GM23338 (cell line): ENCODE measurements at regions not wholly inside any gene's neighbourhood (a gene's known extent, or its start where the extent isn't known, plus 50 kb on each side); places are given as distances from the start of the nearest gene placed in this dataset.

Experiments used
- ATAC-seq: fragments of 200-7000 bp; cut with Tn5 transposase; 3 replicates; pipeline ENCODE4 v1.9.1; 2020
- DNase-seq: peaks from one replicate; pipeline ENCODE4 v3.0.0-alpha.2; 2015; ENCODE audit warnings: low spot score
- H2AFZ ChIP-seq: fragments of 200-600 bp; sonication (generic); 2 replicates; pipeline ENCODE4 v1.8.0; 2016; ENCODE audit warnings: antibody characterized with exemption, mild to moderate bottlenecking, moderate library complexity
- H3F3A ChIP-seq: fragments of 200-600 bp; sonication (generic); replicated peaks from 2 replicates; pipeline ENCODE4 v1.8.0; 2017; ENCODE audit warnings: antibody characterized with exemption, mixed run types, low read depth
- H3K27ac ChIP-seq: fragments of 200-600 bp; sonication (generic); 2 replicates; pipeline ENCODE4 v1.6.1; 2016; ENCODE audit warnings: low read depth
- H3K27me3 ChIP-seq: fragments of 200-600 bp; sonication (generic); 2 replicates; pipeline ENCODE4 v1.8.0; 2016; ENCODE audit warnings: mild to moderate bottlenecking, mixed run types, moderate library complexity; ENCODE audit not compliant: insufficient read depth
- H3K36me3 ChIP-seq: fragments of 200-600 bp; sonication (generic); 2 replicates; pipeline ENCODE4 v1.8.0; 2016; ENCODE audit warnings: mild to moderate bottlenecking; ENCODE audit not compliant: insufficient read depth
- H3K4me1 ChIP-seq: fragments of 200-600 bp; sonication (generic); 2 replicates; pipeline ENCODE4 v1.8.0; 2016; ENCODE audit warnings: mild to moderate bottlenecking, moderate library complexity; ENCODE audit not compliant: insufficient read depth
- H3K4me2 ChIP-seq: fragments of 200-600 bp; sonication (generic); 2 replicates; pipeline ENCODE4 v1.7.1; 2017; ENCODE audit warnings: mixed run types
- H3K4me3 ChIP-seq: fragments of 200-600 bp; sonication (generic); 2 replicates; pipeline ENCODE4 v1.6.1; 2016; ENCODE audit warnings: mixed run types
- H3K79me2 ChIP-seq: fragments of 200-600 bp; sonication (generic); replicated peaks from 2 replicates; pipeline ENCODE4 v1.8.0; 2017; ENCODE audit warnings: mild to moderate bottlenecking; ENCODE audit not compliant: insufficient read depth
- H3K9me2 ChIP-seq: fragments of 200-600 bp; sonication (generic); 2 replicates; pipeline ENCODE4 v1.8.0; 2017; ENCODE audit not compliant: insufficient read depth
- H4K20me1 ChIP-seq: fragments of 200-600 bp; sonication (generic); replicated peaks from 2 replicates; pipeline ENCODE4 v1.8.0; 2017; ENCODE audit warnings: mild to moderate bottlenecking; ENCODE audit not compliant: insufficient read depth
- H3K27ac Mint-ChIP-seq: 2 replicates; pipeline ENCODE4 v1.8.0; 2020; ENCODE audit warnings: inconsistent platforms, mild to moderate bottlenecking, moderate library complexity, mixed read lengths
- H3K27me3 Mint-ChIP-seq: 3 replicates; pipeline ENCODE4 v1.8.0; 2022; ENCODE audit warnings: low read depth, mild to moderate bottlenecking, moderate library complexity, mixed read lengths, inconsistent platforms; ENCODE audit not compliant: insufficient read depth, poor library complexity
- H3K36me3 Mint-ChIP-seq: 3 replicates; pipeline ENCODE4 v1.8.0; 2021; ENCODE audit warnings: low read depth, mild to moderate bottlenecking, inconsistent platforms, moderate library complexity, mixed read lengths
- H3K4me1 Mint-ChIP-seq: 3 replicates; pipeline ENCODE4 v1.8.0; 2020; ENCODE audit warnings: mild to moderate bottlenecking, inconsistent platforms, mixed read lengths
- H3K4me3 Mint-ChIP-seq: 3 replicates; pipeline ENCODE4 v1.8.0; 2021; ENCODE audit warnings: moderate library complexity, mild to moderate bottlenecking, inconsistent platforms, mixed read lengths
- H3K9me3 Mint-ChIP-seq: 3 replicates; pipeline ENCODE4 v1.8.0; 2020; ENCODE audit warnings: moderate library complexity, mild to moderate bottlenecking, inconsistent platforms, mixed read lengths
- CREB1 ChIP-seq: fragments of 250-450 bp; sonication (Bioruptor Pico); IDR thresholded peaks from 2 replicates; pipeline ENCODE4 v1.5.0; 2020; ENCODE audit warnings: low read depth, mild to moderate bottlenecking, moderate library complexity
- CTCF ChIP-seq, 2 experiments: fragments of 200-600 bp in 1 of 2; sonication (generic) in 1 of 2; conservative IDR thresholded peaks; 2 replicates each; pipeline versions ENCODE4 v1.5.1 to v1.6.1; 2016 to 2017; ENCODE audit warnings: antibody characterized with exemption in 2 of 2, low read depth in 2 of 2, mild to moderate bottlenecking in 2 of 2, moderate library complexity in 1 of 2
- EZH2 ChIP-seq: fragments of 200-600 bp; sonication (generic); IDR thresholded peaks from one replicate; pipeline ENCODE4 v1.8.0; 2017; ENCODE audit warnings: antibody characterized with exemption, mild to moderate bottlenecking, low read depth; ENCODE audit not compliant: unreplicated experiment
- EZH2phosphoT487 ChIP-seq: fragments of 200-600 bp; sonication (generic); IDR thresholded peaks from one replicate; pipeline ENCODE4 v1.8.1; 2018; ENCODE audit warnings: antibody characterized with exemption; ENCODE audit not compliant: unreplicated experiment
- JUNB ChIP-seq: IDR thresholded peaks from one replicate; pipeline ENCODE4 v1.6.1; 2016; ENCODE audit warnings: antibody characterized with exemption; ENCODE audit not compliant: unreplicated experiment
- NANOG ChIP-seq: IDR thresholded peaks from 2 replicates; pipeline ENCODE4 v1.6.1; 2016; ENCODE audit warnings: antibody characterized with exemption, borderline replicate concordance
- POLR2AphosphoS5 ChIP-seq: IDR thresholded peaks from 2 replicates; pipeline ENCODE4 v1.6.1; 2016; ENCODE audit warnings: antibody characterized with exemption, low read depth
- STAT1 ChIP-seq: IDR thresholded peaks from one replicate; pipeline ENCODE4 v1.6.1; 2016; ENCODE audit warnings: antibody characterized with exemption; ENCODE audit not compliant: unreplicated experiment
- ZNF114 ChIP-seq: fragments of 250-450 bp; sonication (Bioruptor Pico); IDR thresholded peaks from 2 replicates; pipeline ENCODE4 v1.5.0; 2020; ENCODE audit warnings: mild to moderate bottlenecking, moderate library complexity
- ZNF331 ChIP-seq: fragments of 250-450 bp; sonication (Bioruptor Pico); IDR thresholded peaks from 2 replicates; pipeline ENCODE4 v1.5.0; 2020; ENCODE audit warnings: low read depth, mild to moderate bottlenecking, moderate library complexity
- ZNF462 ChIP-seq: fragments of 250-450 bp; sonication (Bioruptor Pico); IDR thresholded peaks from 2 replicates; pipeline ENCODE4 v1.5.0; 2020; ENCODE audit warnings: mild to moderate bottlenecking, moderate library complexity
- TF ChIP-seq, protein P1 (sequence below): IDR thresholded peaks from 2 replicates; pipeline ENCODE4 v1.6.1; 2016; ENCODE audit warnings: antibody characterized with exemption
- TF ChIP-seq, protein P2 (sequence below): IDR thresholded peaks from one replicate; pipeline ENCODE4 v1.6.1; 2018; ENCODE audit warnings: antibody characterized with exemption; ENCODE audit not compliant: unreplicated experiment

GRCh38 chr9:82117026-82117811 lies 128.6 kb downstream of the SPATA31D1 start:
- H3K4me2 ChIP-seq = peak overlapping the region; percentile 8; the same call in 1 of the 2 replicates

More at GRCh38 chr9:82117026-82117811, 128.6 kb downstream of the SPATA31D1 start:
- no peak overlapping the region for H3K27ac ChIP-seq
- peaks cover 26% of the 10 kb centered on the region; the same call in 1 of the 2 replicates for H3K4me1 ChIP-seq
- H3K27ac Mint-ChIP-seq = no peak overlapping the region
- no peak for TF ChIP-seq ZNF462
- no peak for TF ChIP-seq JUNB
- no peak for TF ChIP-seq POLR2AphosphoS5
- TF ChIP-seq ZNF331 = no peak
- no peak for TF ChIP-seq ZNF114 (CRISPR knock-in tag)
- no peak for TF ChIP-seq STAT1
- no peak for TF ChIP-seq EZH2phosphoT487
- TF ChIP-seq, protein P1, sequence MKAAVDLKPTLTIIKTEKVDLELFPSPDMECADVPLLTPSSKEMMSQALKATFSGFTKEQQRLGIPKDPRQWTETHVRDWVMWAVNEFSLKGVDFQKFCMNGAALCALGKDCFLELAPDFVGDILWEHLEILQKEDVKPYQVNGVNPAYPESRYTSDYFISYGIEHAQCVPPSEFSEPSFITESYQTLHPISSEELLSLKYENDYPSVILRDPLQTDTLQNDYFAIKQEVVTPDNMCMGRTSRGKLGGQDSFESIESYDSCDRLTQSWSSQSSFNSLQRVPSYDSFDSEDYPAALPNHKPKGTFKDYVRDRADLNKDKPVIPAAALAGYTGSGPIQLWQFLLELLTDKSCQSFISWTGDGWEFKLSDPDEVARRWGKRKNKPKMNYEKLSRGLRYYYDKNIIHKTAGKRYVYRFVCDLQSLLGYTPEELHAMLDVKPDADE = no peak
- TF ChIP-seq, protein P2, sequence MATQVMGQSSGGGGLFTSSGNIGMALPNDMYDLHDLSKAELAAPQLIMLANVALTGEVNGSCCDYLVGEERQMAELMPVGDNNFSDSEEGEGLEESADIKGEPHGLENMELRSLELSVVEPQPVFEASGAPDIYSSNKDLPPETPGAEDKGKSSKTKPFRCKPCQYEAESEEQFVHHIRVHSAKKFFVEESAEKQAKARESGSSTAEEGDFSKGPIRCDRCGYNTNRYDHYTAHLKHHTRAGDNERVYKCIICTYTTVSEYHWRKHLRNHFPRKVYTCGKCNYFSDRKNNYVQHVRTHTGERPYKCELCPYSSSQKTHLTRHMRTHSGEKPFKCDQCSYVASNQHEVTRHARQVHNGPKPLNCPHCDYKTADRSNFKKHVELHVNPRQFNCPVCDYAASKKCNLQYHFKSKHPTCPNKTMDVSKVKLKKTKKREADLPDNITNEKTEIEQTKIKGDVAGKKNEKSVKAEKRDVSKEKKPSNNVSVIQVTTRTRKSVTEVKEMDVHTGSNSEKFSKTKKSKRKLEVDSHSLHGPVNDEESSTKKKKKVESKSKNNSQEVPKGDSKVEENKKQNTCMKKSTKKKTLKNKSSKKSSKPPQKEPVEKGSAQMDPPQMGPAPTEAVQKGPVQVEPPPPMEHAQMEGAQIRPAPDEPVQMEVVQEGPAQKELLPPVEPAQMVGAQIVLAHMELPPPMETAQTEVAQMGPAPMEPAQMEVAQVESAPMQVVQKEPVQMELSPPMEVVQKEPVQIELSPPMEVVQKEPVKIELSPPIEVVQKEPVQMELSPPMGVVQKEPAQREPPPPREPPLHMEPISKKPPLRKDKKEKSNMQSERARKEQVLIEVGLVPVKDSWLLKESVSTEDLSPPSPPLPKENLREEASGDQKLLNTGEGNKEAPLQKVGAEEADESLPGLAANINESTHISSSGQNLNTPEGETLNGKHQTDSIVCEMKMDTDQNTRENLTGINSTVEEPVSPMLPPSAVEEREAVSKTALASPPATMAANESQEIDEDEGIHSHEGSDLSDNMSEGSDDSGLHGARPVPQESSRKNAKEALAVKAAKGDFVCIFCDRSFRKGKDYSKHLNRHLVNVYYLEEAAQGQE = no peak
- no peak for TF ChIP-seq CTCF (conservative IDR thresholded peaks at IDR 0.05; ENCODE audit: low read depth in 2 of 2)
- no peak for TF ChIP-seq NANOG
- no peak for TF ChIP-seq CREB1
- TF ChIP-seq EZH2 = no peak
- no peaks in the 10 kb centered on the region for H3F3A ChIP-seq
- no peaks in the 10 kb centered on the region for H3K27me3 ChIP-seq
- no peaks in the 10 kb centered on the region for H3K79me2 ChIP-seq
- no peaks in the 10 kb centered on the region for H3K9me3 Mint-ChIP-seq
- H3K4me3 Mint-ChIP-seq = no peak overlapping the region
- ATAC-seq = no peak
- no peak overlapping the region for H3K4me3 ChIP-seq
- H3K36me3 Mint-ChIP-seq = no peaks in the 10 kb centered on the region
- DNase-seq = no peak
- H2AFZ ChIP-seq = 0 out of 2 replicates have a peak overlapping the region, but pooled peaks have one; percentile 35
- no peaks in the 10 kb centered on the region for H3K27me3 Mint-ChIP-seq
- H3K36me3 ChIP-seq = no peaks in the 10 kb centered on the region
- no peaks in the 10 kb centered on the region for H4K20me1 ChIP-seq
- H3K9me2 ChIP-seq = 0 out of 2 replicates have a peak, but pooled peaks cover 3% of the 10 kb centered on the region
- H3K4me1 Mint-ChIP-seq = peaks cover 24% of the 10 kb centered on the region
